Liver (tissue), 3 donors: ENCODE measurements at regions not wholly inside any gene's neighbourhood (a gene's known extent, or its start where the extent isn't known, plus 50 kb on each side); places are given as distances from the start of the nearest gene placed in this dataset.

Experiments used
- ATF3 ChIP-seq: IDR thresholded peaks from 2 replicates; pipeline ENCODE4 v1.6.1; 2016; ENCODE audit warnings: antibody characterized with exemption
- CTCF ChIP-seq: fragments of 150-350 bp; IDR thresholded peaks from 2 replicates; pipeline ENCODE4 v1.5.1; 2017; ENCODE audit warnings: improper control_type of control experiment, low read depth, low read length; ENCODE audit not compliant: missing input control
- EGR1 ChIP-seq, 2 donors: IDR thresholded peaks; 2 replicates each; pipeline ENCODE4 v1.6.1; 2016 to 2018; ENCODE audit warnings: antibody characterized with exemption in 2 of 2, low read depth in 2 of 2
- FOXA1 ChIP-seq: IDR thresholded peaks from 2 replicates; pipeline ENCODE4 v1.6.1; 2016; ENCODE audit warnings: antibody characterized with exemption
- GABPA ChIP-seq, 2 donors: IDR thresholded peaks in 1 of 2; conservative IDR thresholded peaks in 1 of 2; 2 replicates each; pipeline ENCODE4 v1.6.1; 2016; ENCODE audit warnings: antibody characterized with exemption in 2 of 2, mild to moderate bottlenecking in 1 of 2, moderate library complexity in 1 of 2
- HNF4G ChIP-seq: IDR thresholded peaks from 2 replicates; pipeline ENCODE4 v1.6.1; 2016; ENCODE audit warnings: antibody characterized with exemption
- JUND ChIP-seq, 2 donors: IDR thresholded peaks; 2 replicates each; pipeline ENCODE4 v1.6.1; 2016; ENCODE audit warnings: antibody characterized with exemption in 2 of 2
- RAD21 ChIP-seq, 2 donors: IDR thresholded peaks; 2 replicates each; pipeline ENCODE4 v1.6.1; 2016; ENCODE audit warnings: antibody characterized with exemption in 2 of 2, mild to moderate bottlenecking in 2 of 2
- SP1 ChIP-seq: IDR thresholded peaks from 2 replicates; pipeline ENCODE4 v1.6.1; 2018; ENCODE audit warnings: antibody characterized with exemption, mild to moderate bottlenecking
- TAF1 ChIP-seq: conservative IDR thresholded peaks from 2 replicates; pipeline ENCODE4 v1.6.1; 2016; ENCODE audit warnings: antibody characterized with exemption, mild to moderate bottlenecking
- YY1 ChIP-seq: IDR thresholded peaks from 2 replicates; pipeline ENCODE4 v1.6.1; 2016; ENCODE audit warnings: antibody characterized with exemption, mild to moderate bottlenecking
- ZBTB33 ChIP-seq: IDR thresholded peaks from 2 replicates; pipeline ENCODE4 v1.6.1; 2016; ENCODE audit warnings: antibody characterized with exemption
- TF ChIP-seq, protein P1 (sequence below): IDR thresholded peaks from 2 replicates; pipeline ENCODE4 v1.6.1; 2016; ENCODE audit warnings: antibody characterized with exemption, mild to moderate bottlenecking
- TF ChIP-seq, protein P2 (sequence below): IDR thresholded peaks from 2 replicates; pipeline ENCODE4 v1.6.1; 2016; ENCODE audit warnings: antibody characterized with exemption
- donor health status: healthy.
- donor health status: healthy.

DNA sequence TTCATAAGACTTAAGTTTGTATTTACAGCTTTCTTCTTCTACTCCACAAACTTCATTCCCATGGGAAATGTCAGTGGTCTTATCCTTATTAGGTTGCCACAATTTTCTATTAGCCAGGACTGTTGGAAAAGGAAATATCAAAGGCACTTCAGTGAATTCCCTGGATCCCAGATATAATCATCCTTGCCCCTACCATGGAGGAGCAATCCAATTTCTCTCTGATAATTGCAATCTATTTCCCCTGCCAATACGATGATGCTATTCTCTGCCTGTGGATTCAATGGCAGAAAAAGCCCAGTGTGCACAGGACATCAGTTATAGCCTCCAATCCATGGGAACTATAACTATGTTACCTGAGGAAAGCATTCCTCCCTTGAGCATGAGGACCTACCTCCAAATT is 536.4 kb upstream of the UBE2E2 start:
- TF ChIP-seq, protein P1, sequence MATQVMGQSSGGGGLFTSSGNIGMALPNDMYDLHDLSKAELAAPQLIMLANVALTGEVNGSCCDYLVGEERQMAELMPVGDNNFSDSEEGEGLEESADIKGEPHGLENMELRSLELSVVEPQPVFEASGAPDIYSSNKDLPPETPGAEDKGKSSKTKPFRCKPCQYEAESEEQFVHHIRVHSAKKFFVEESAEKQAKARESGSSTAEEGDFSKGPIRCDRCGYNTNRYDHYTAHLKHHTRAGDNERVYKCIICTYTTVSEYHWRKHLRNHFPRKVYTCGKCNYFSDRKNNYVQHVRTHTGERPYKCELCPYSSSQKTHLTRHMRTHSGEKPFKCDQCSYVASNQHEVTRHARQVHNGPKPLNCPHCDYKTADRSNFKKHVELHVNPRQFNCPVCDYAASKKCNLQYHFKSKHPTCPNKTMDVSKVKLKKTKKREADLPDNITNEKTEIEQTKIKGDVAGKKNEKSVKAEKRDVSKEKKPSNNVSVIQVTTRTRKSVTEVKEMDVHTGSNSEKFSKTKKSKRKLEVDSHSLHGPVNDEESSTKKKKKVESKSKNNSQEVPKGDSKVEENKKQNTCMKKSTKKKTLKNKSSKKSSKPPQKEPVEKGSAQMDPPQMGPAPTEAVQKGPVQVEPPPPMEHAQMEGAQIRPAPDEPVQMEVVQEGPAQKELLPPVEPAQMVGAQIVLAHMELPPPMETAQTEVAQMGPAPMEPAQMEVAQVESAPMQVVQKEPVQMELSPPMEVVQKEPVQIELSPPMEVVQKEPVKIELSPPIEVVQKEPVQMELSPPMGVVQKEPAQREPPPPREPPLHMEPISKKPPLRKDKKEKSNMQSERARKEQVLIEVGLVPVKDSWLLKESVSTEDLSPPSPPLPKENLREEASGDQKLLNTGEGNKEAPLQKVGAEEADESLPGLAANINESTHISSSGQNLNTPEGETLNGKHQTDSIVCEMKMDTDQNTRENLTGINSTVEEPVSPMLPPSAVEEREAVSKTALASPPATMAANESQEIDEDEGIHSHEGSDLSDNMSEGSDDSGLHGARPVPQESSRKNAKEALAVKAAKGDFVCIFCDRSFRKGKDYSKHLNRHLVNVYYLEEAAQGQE, result no peak
- TF ChIP-seq TAF1 (no peak), ATF3 (no peak), CTCF (no peak), YY1 (no peak), RAD21 (IDR thresholded peaks at IDR 0.05) (no peak), EGR1 (IDR thresholded peaks at IDR 0.05; ENCODE audit: low read depth in 2 of 2) (no peak), GABPA (IDR thresholded peaks at IDR 0.05 in 1 of 2, conservative IDR thresholded peaks at IDR 0.05 in 1 of 2) (no peak), SP1 (no peak), FOXA1 (no peak), JUND (IDR thresholded peaks at IDR 0.05) (no peak), HNF4G (no peak), ZBTB33 (no peak)
- TF ChIP-seq, protein P2, sequence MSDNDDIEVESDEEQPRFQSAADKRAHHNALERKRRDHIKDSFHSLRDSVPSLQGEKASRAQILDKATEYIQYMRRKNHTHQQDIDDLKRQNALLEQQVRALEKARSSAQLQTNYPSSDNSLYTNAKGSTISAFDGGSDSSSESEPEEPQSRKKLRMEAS, result no peak
